Fibroblast of lung (primary cell): ENCODE measurements at regions not wholly inside any gene's neighbourhood (a gene's known extent, or its start where the extent isn't known, plus 50 kb on each side); places are given as distances from the start of the nearest gene placed in this dataset.
A peak's percentile ranks its signal among the peaks of the same experiment; 100 is the strongest.

Source experiments
- DNase-seq, 2 donors: peaks; one replicate each; pipeline versions ENCODE4 v3.0.0 to v3.0.0-alpha.2; 2010; ENCODE audit warnings: low read depth in 2 of 2
- H2AFZ ChIP-seq: 2 replicates; pipeline ENCODE4 v1.5.1; 2012; ENCODE audit warnings: low read length, control low read depth, inconsistent platforms
- H3K27ac ChIP-seq: 2 replicates; pipeline ENCODE4 v1.5.1; 2011; ENCODE audit warnings: low read length, control low read depth; ENCODE audit not compliant: insufficient read depth
- H3K27me3 ChIP-seq: 2 replicates; pipeline ENCODE4 v1.5.1; 2011; ENCODE audit warnings: mild to moderate bottlenecking, low read length; ENCODE audit not compliant: control insufficient read depth, insufficient read depth
- H3K36me3 ChIP-seq: 2 replicates; pipeline ENCODE4 v1.5.1; 2011; ENCODE audit warnings: low read length; ENCODE audit not compliant: control insufficient read depth, insufficient read depth
- H3K4me1 ChIP-seq: 2 replicates; pipeline ENCODE4 v1.5.1; 2011; ENCODE audit warnings: low read length; ENCODE audit not compliant: control insufficient read depth, insufficient read depth; ENCODE audit errors: extremely low read depth
- H3K4me2 ChIP-seq: 2 replicates; pipeline ENCODE4 v1.5.1; 2011; ENCODE audit warnings: low read length, control low read depth; ENCODE audit not compliant: insufficient read depth; ENCODE audit errors: extremely low read depth
- H3K4me3 ChIP-seq, 4 experiments: fragments of 200-600 bp in 1 of 4; sonication (generic) in 1 of 4; replicated peaks in 1 of 4; 2 replicates each; pipeline ENCODE4 v1.5.1; 2011 to 2016; ENCODE audit warnings: low read length in 4 of 4, low read depth in 3 of 4, mild to moderate bottlenecking in 3 of 4, control low read depth in 2 of 4, inconsistent platforms in 1 of 4, mixed read lengths in 1 of 4; ENCODE audit not compliant: insufficient read depth in 1 of 4; ENCODE audit errors: control extremely low read depth in 1 of 4
- H3K79me2 ChIP-seq: 2 replicates; pipeline ENCODE4 v1.5.1; 2012; ENCODE audit warnings: mild to moderate bottlenecking, low read length, inconsistent platforms; ENCODE audit not compliant: control insufficient read depth, insufficient read depth
- H3K9ac ChIP-seq: 2 replicates; pipeline ENCODE4 v1.5.1; 2011; ENCODE audit warnings: mild to moderate bottlenecking, low read length, control low read depth; ENCODE audit not compliant: insufficient read depth
- H3K9me3 ChIP-seq: 2 replicates; pipeline ENCODE4 v1.5.1; 2012; ENCODE audit warnings: low read depth, low read length; ENCODE audit not compliant: control insufficient read depth, insufficient read depth
- H4K20me1 ChIP-seq: 2 replicates; pipeline ENCODE4 v1.5.1; 2011; ENCODE audit warnings: low read length; ENCODE audit not compliant: control insufficient read depth, insufficient read depth; ENCODE audit errors: extremely low read depth
- CTCF ChIP-seq, 2 donors: IDR thresholded peaks in 1 of 2; conservative IDR thresholded peaks in 1 of 2; 1 replicate in 1 of 2; 2 replicates in 1 of 2; pipeline ENCODE4 v1.5.1; 2011 to 2012; ENCODE audit warnings: low read length in 2 of 2, control low read depth in 1 of 2, inconsistent platforms in 1 of 2, low read depth in 1 of 2, mild to moderate bottlenecking in 1 of 2
- EZH2 ChIP-seq: IDR thresholded peaks from 2 replicates; pipeline ENCODE4 v1.5.1; 2012; ENCODE audit warnings: low read length, control low read depth, mild to moderate bottlenecking; ENCODE audit errors: missing control alignments

- no peaks in the 10 kb centered on the region for H3K79me2 ChIP-seq
- H2AFZ ChIP-seq = no peak overlapping the region
- no peak overlapping the region for H3K27ac ChIP-seq
- H3K4me1 ChIP-seq = no peaks in the 10 kb centered on the region
- H3K27me3 ChIP-seq = no peaks in the 10 kb centered on the region
- TF ChIP-seq EZH2 (no peak), CTCF (conservative IDR thresholded peaks at IDR 0.05 in 1 of 2, IDR thresholded peaks at IDR 0.05 in 1 of 2; ENCODE audit: low read depth in 1 of 2, low read length in 2 of 2) (peak; percentile 37 to 50)
- no peak overlapping the region for H3K4me2 ChIP-seq
- DNase-seq = peak; percentile 67 to 74
- H4K20me1 ChIP-seq = no peaks in the 10 kb centered on the region
- no peaks in the 10 kb centered on the region for H3K9me3 ChIP-seq
- H3K4me3 ChIP-seq = no peak overlapping the region
- H3K9ac ChIP-seq = no peak overlapping the region
- H3K36me3 ChIP-seq = no peaks in the 10 kb centered on the region
Measured at GRCh38 chr11:29333993-29334775, 682.6 kb downstream of the KCNA4 start.

GRCh38 chr11:29331451-29332010, 685.3 kb downstream of the KCNA4 start:
- Histone ChIP-seq H2AFZ (no peak overlapping the region), H3K27me3 (no peaks in the 10 kb centered on the region), H3K4me2 (no peak overlapping the region), H4K20me1 (no peaks in the 10 kb centered on the region), H3K4me1 (no peaks in the 10 kb centered on the region), H3K9ac (no peak overlapping the region), H3K4me3 (no peak overlapping the region), H3K79me2 (no peaks in the 10 kb centered on the region), H3K27ac (no peak overlapping the region), H3K36me3 (no peaks in the 10 kb centered on the region), H3K9me3 (no peaks in the 10 kb centered on the region)
- no peak for DNase-seq
- TF ChIP-seq CTCF (conservative IDR thresholded peaks at IDR 0.05 in 1 of 2, IDR thresholded peaks at IDR 0.05 in 1 of 2; ENCODE audit: low read depth in 1 of 2, low read length in 2 of 2) = no peak
- no peak for TF ChIP-seq EZH2

- H3K27ac ChIP-seq = no peak overlapping the region
- H3K4me1 ChIP-seq = no peaks in the 10 kb centered on the region
- H3K79me2 ChIP-seq = no peaks in the 10 kb centered on the region
- no peak overlapping the region for H3K9ac ChIP-seq
- DNase-seq = peak; percentile 72 to 87
- no peak overlapping the region for H2AFZ ChIP-seq
- TF ChIP-seq EZH2 (no peak), CTCF (conservative IDR thresholded peaks at IDR 0.05 in 1 of 2, IDR thresholded peaks at IDR 0.05 in 1 of 2; ENCODE audit: low read depth in 1 of 2, low read length in 2 of 2) (peak; percentile 71 to 72)
- H4K20me1 ChIP-seq = no peaks in the 10 kb centered on the region
- no peak overlapping the region for H3K4me2 ChIP-seq
- H3K27me3 ChIP-seq = no peaks in the 10 kb centered on the region
- H3K4me3 ChIP-seq = no peak overlapping the region
- no peaks in the 10 kb centered on the region for H3K36me3 ChIP-seq
- no peaks in the 10 kb centered on the region for H3K9me3 ChIP-seq
Measured at GRCh38 chr11:29328961-29329441, 687.8 kb downstream of the KCNA4 start.
